NCI-H460 (cell line): ENCODE measurements at regions not wholly inside any gene's neighbourhood (a gene's known extent, or its start where the extent isn't known, plus 50 kb on each side); places are given as distances from the start of the nearest gene placed in this dataset.

Experiments
- DNase-seq: peaks from one replicate; pipeline ENCODE4 v3.0.0-alpha.2; 2016; ENCODE audit warnings: low read depth; ENCODE audit errors: extremely low read depth

DNA sequence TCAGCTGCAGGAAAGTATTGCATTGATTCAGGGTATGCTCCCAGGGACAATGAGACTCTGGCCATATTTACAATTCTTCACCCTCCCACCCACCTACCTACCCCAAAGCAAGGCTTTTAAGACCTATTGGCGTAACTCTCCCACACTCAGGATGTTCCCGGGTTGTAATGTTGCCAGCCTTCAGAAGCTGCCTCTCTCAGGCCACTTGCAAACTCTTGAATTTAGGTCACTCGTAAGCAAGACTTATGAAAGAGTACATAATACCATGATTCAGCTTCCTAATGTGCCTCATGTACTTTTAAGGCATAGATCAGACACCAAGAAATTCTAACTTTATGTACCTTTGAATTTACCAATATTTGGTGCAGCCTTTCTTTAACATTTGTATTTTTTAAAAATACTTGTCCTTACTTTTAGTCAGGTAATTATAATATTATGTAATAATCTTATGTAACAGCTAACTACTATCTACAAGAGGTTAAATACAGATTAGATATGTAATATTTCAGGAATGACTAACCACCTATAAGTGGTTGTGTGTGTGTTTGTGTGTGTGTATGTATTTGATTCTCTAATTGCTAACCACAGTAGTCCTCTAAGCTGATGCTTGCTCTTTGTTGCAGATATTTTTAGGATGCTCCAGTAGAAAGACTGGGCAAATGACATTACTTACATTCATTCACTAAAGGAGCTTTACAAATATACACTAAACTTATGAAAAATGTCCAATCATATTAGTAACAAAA lies 630.5 kb upstream of the MEF2C start:
- DNase-seq, result no peak

- DNase-seq, result no peak
These were observed 621.1 kb upstream of the MEF2C start for GRCh38 chr5:89504051-89504450.

GRCh38 chr5:89499787-89500186 lies 616.8 kb upstream of the MEF2C start:
- DNase-seq, result no peak

DNA sequence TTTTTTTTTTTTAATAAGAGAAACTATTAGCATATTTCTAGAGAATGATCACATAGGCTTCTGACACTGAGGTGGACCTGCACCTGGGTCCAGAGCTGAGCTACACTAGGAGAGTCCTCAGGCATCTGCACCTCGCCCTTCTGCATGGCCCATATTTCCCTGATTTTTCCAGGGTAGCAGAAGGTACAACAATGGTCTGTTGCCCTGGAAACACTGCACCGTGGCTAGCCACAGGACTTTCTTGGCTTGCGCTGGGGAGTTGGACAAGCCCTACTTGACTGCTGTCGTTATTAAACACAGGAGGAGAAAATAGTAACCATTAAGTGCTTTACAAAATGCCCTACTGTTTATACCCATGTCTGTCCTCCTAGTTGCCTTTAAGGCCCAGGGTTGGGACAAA lies 615.7 kb upstream of the MEF2C start:
- no peak for DNase-seq

DNA sequence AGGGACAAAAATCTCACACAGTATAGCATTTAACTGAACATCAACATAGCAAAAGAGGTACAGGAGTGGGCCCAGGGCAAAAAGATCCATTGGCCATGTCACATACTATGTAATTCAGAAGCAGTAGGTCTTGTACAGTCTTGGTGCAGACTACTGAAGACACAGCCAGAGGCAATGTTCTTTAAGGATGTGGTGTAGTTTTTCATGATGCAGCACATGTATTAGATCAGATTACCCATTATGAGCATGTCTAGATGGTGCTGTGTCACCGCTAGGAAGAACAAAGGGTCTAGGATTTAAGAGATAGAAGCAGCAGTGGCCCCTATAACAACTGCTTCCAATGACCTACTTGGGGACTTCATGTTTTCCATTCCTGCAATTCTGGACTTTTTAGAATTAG lies 610.4 kb upstream of the MEF2C start:
- no peak for DNase-seq

GRCh38 chr5:89484962-89485361 lies 602.0 kb upstream of the MEF2C start:
- DNase-seq, result no peak

DNA sequence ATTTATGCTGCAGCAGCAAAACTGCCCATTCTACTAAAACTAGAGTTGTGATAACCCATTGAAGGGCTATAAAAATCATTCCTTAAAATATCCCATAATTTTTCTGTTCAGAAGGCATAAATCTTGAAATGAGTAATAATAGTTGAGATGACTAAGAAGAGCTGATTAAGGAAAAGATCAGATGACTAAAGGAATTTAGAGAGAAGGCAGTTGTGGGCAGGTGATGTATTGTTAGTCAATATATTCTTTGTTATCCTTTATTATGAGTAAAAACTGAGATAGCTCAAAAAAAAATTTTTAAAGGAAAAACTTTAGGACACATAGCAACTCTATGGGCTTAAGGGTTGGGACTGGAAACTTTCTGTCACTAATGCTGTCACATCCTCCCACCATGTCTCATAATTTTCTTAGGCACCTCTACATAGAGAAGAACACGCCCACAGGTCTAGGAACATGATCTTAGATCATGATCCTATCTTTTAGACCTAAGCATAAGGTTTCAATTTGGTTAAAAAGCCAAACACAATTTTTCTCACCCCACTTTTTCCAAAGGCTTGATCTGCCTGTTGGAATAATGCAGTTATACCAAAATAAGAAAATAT lies 597.5 kb upstream of the MEF2C start:
- DNase-seq, result no peak

DNA sequence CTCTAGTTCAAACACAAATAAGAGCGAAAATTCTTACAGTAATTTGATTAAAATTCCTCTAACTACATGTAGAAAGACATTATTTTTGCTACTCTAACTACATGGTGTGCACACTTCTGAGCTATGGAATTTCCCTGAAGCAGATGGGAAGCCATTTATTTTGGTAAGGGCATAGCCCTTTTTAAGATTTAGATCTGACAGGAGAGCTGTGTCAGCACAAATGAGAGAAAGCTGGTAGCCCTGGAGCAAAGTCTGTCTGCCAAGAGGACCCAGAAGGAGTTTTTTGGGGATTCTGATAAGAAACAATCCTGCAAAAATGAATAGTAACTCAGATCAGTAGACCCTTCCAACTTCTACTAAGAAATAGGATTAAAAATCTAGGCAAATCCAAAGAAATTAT lies 595.9 kb upstream of the MEF2C start:
- no peak for DNase-seq

GRCh38 chr5:89473196-89473595 lies 590.2 kb upstream of the MEF2C start:
- DNase-seq, result no peak

DNA sequence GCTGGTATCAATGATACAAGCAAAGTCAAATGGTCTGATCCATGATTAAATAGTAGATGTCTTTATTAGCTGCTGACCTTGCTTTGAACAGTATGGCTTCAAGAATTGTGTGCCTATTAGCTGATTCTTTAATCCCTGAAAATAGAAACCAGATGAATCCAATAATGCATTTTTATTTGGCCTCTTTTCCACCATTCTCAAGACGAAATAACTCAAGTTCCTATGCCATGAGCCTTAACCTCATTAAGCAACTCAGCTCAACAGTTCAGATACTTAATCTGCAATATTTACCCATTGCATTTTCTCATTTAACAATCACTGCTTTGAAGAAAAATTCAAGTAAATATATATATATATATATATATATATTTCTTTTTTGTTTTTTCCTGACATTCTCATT lies 588.6 kb upstream of the MEF2C start:
- no peak for DNase-seq

GRCh38 chr5:89471115-89471514 lies 588.1 kb upstream of the MEF2C start:
- DNase-seq, result no peak

DNA sequence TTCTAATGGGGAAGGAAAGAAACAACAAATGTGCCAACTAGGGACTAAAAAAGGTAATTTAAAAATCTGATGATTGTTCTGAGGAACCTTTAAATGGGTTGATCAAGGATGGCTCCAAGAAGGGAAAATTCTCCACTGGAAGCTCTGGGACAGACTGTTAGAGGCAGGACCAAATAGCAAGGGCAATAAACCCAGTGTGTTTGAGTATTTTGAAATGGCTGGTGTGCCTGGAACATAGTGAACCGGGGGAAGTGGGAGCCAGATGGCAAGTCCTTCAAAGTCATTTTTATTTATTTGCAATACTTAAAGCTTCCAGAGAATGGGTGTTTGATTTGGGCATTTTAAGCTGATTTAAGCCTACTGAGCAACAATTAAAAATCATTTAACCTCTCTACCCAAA lies 587.7 kb upstream of the MEF2C start:
- DNase-seq, result no peak

- DNase-seq, result no peak
These were observed 575.3 kb upstream of the MEF2C start for GRCh38 chr5:89458332-89458656.

DNA sequence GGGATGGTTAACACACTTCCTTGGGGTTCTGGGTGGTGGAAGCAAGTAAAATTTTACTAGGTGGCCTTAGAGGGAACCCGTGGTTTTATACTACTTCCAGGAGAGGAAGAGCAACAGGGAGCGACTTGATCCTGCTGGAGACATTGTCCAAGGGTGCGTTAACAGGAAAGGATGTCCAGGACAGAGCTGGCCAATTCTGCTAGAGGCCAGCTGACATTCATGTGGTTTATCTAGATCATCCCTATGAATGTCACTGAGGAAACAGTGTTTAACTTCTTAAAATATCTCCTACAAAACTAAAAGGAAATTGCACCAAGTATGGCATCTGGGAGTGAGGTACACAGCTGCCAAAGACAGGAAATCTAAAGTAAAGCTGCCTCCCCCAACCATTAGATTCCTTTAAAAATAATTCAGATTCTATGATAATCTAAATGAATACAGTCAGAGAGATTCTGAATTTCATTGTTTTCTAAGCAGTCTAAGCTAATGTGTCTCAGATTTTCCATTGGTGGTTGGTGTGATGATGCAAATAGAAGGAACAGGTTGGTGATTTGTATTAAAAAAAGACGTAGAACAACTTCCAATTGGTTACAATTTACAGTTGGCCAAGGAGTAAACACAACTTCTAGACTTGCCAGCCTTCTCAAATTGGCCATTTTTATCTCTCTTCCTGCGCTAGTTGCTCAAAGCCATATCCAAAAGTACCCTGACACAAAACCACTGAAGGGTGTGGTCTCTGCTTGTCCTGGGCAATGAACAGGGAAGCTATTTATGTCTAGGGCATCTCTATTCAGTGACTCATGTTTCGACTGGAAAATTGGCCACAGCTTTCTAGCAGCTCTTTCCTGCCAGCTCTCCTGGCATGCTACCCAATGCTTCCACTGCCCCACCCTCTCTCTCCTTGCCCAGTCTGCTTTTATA lies 574.7 kb upstream of the MEF2C start:
- no peak for DNase-seq

DNA sequence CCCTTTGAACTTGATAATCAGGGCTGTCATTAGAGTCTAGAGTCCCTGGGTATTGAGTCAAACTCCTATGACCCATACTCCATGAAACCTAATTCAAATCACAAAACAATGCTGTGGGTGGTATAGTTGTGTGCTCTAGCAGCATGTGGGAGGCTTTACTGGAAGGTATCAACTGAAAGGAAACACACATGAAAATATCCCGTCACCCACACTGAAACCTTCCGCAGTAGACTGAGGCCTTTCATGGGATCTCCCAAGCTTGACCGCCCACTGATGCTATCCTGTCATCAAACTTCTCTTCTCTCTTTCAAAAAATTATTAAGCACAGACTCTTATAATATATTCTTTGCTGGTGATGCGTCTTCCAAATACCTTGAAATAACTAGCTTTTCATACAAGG lies 569.1 kb upstream of the MEF2C start:
- DNase-seq, result no peak

DNA sequence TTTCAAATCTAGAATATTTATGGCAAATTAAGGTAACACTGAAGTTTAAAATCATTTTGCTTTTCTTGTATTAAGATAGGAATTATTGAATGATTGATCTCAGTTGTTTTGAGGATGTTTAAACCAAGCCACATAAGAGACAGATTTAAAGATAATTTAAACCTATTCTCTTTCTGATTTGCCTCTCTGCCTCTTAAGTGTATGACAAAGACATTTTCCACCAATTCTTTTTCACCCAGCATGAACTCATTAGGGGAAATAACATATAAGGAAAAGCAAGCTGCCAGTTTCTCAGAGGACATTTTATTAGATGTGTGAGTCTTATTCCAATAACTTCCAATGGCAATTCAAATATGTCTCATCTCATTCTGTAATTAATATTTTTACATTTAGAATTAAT lies 568.3 kb upstream of the MEF2C start:
- DNase-seq, result no peak

- no peak for DNase-seq
These were observed 567.2 kb upstream of the MEF2C start for GRCh38 chr5:89450149-89450538.

GRCh38 chr5:89449392-89450148 lies 566.6 kb upstream of the MEF2C start:
- no peak for DNase-seq

GRCh38 chr5:89447027-89447426 lies 564.0 kb upstream of the MEF2C start:
- DNase-seq, result no peak

DNA sequence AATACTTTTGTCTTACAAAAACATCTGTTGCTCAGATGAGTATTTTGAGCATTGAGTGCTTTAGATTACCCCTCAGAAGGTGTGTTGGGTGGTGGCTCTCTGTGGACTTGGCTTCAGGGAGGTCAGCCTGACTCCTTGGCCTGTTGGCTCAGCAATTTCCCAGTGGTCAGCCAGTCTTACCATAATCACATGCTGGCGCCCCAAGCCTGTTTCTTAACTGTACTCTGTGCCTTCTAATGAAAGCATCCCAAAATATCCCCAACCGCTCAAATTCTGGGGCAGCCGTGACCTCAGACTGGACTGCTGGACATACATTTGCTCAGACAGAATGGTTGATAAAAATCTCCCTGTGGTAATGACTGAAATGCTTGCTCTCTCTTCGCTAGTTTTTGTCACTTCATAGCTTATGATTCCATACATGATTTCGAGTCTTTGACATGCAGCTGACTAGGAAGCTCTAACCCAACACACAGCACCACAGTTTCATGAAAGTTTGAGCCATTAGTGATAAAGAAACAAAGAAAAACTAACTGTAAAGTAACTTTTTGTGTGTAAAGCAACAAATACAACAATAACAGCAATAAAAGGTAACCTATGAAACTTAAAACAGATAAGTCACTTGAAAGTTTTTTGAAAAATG lies 562.2 kb upstream of the MEF2C start:
- no peak for DNase-seq

GRCh38 chr5:89444088-89444487 lies 561.1 kb upstream of the MEF2C start:
- DNase-seq, result no peak
